H1 (cell line): ENCODE measurements at regions not wholly inside any gene's neighbourhood (a gene's known extent, or its start where the extent isn't known, plus 50 kb on each side); places are given as distances from the start of the nearest gene placed in this dataset.

Experiments used
- CTCF ChIA-PET: fragments of 300-600 bp; sonication (Branson Sonifier 250); formaldehyde crosslinking; loops from one replicate; lab custom pipeline; 2021; ENCODE audit not compliant: partially characterized antibody; lab: Charles Lee
- POLR2A ChIA-PET: fragments of 300-600 bp; sonication (Branson Sonifier 250); formaldehyde crosslinking; loops from one replicate; lab custom pipeline; 2021; ENCODE audit warnings: inconsistent platforms; ENCODE audit not compliant: partially characterized antibody; lab: Charles Lee
- DNase-seq, 2 experiments: peaks; one replicate each; pipeline versions ENCODE4 v3.0.0 to v3.0.0-alpha.2; 2010 to 2022; ENCODE audit warnings: low spot score in 2 of 2, low read depth in 1 of 2, mixed read lengths in 1 of 2
- FAIRE-seq: peaks from 2 replicates; lab custom pipeline; 2011; peaks lifted over from hg19 to GRCh38; lab: Jason Lieb, UNC
- H2AFZ ChIP-seq: 2 replicates; pipeline ENCODE4 v1.8.1; 2012; ENCODE audit warnings: low read length, inconsistent platforms
- H2AK5ac ChIP-seq: 2 replicates; pipeline ENCODE4 v1.6.1; 2013; ENCODE audit warnings: low read depth, low read length
- H2BK120ac ChIP-seq: replicated peaks from 2 replicates; pipeline ENCODE3; 2013; ENCODE audit warnings: low read depth, low read length, inconsistent platforms
- H2BK12ac ChIP-seq: 2 replicates; pipeline ENCODE4 v1.6.1; 2013; ENCODE audit warnings: low read depth, low read length
- H2BK15ac ChIP-seq: 2 replicates; pipeline ENCODE4 v1.6.1; 2013; ENCODE audit warnings: low read length
- H2BK20ac ChIP-seq: 2 replicates; pipeline ENCODE4 v1.6.1; 2013; ENCODE audit warnings: low read length
- H2BK5ac ChIP-seq: 2 replicates; pipeline ENCODE4 v1.6.1; 2013; ENCODE audit warnings: low read depth, low read length
- H3K14ac ChIP-seq: 2 replicates; pipeline ENCODE4 v1.6.1; 2013; ENCODE audit warnings: inconsistent platforms; ENCODE audit not compliant: insufficient read length
- H3K18ac ChIP-seq: 2 replicates; pipeline ENCODE4 v1.6.1; 2013; ENCODE audit warnings: low read length; ENCODE audit errors: extremely low read depth
- H3K23ac ChIP-seq: 2 replicates; pipeline ENCODE4 v1.6.1; 2013; ENCODE audit warnings: inconsistent platforms; ENCODE audit not compliant: insufficient read length
- H3K23me2 ChIP-seq: 2 replicates; pipeline ENCODE4 v1.6.1; 2013; ENCODE audit warnings: low read depth, low read length
- H3K27ac ChIP-seq: 2 replicates; pipeline ENCODE4 v1.6.1; 2011; ENCODE audit warnings: low read depth, low read length, inconsistent platforms
- H3K27me3 ChIP-seq, 4 experiments: replicated peaks in 1 of 4; 1 replicate in 1 of 4; 2 replicates in 3 of 4; pipeline versions ENCODE4 v1.6.1 to v1.8.1; 2011 to 2013; ENCODE audit warnings: low read length in 3 of 4, mild to moderate bottlenecking in 3 of 4, inconsistent platforms in 2 of 4, mixed read lengths in 2 of 4, moderate library complexity in 1 of 4; ENCODE audit not compliant: control insufficient read depth in 3 of 4, insufficient read depth in 3 of 4; ENCODE audit errors: extremely low read depth in 1 of 4
- H3K36me3 ChIP-seq, 4 experiments: 2 replicates each; pipeline versions ENCODE4 v1.6.1 to v1.8.1; 2011 to 2013; ENCODE audit warnings: mild to moderate bottlenecking in 4 of 4, low read length in 3 of 4, moderate library complexity in 2 of 4, control low read depth in 1 of 4, inconsistent platforms in 1 of 4; ENCODE audit not compliant: insufficient read depth in 4 of 4, control insufficient read depth in 2 of 4
- H3K4ac ChIP-seq: replicated peaks from 2 replicates; pipeline ENCODE3; 2013; ENCODE audit warnings: low read length, low read depth, mixed read lengths, inconsistent platforms; ENCODE audit not compliant: insufficient read length
- H3K4me1 ChIP-seq, 4 experiments: replicated peaks in 1 of 4; 1 replicate in 1 of 4; 2 replicates in 3 of 4; pipeline versions ENCODE4 v1.6.1 to v1.8.1; 2011 to 2013; ENCODE audit warnings: low read length in 3 of 4, inconsistent platforms in 2 of 4, mixed read lengths in 1 of 4; ENCODE audit not compliant: insufficient read depth in 4 of 4, control insufficient read depth in 3 of 4
- H3K4me2 ChIP-seq, 2 experiments: 2 replicates each; pipeline versions ENCODE4 v1.6.1 to v1.8.1; 2011 to 2013; ENCODE audit warnings: low read depth in 2 of 2, low read length in 2 of 2, control low read depth in 1 of 2, inconsistent platforms in 1 of 2, mild to moderate bottlenecking in 1 of 2; ENCODE audit not compliant: insufficient read depth in 1 of 2
- H3K4me3 ChIP-seq, 4 experiments: fragments of 200-600, 300-600 bp in 1 of 4; sonication (generic), shearing (Covaris generic), sonication (Bioruptor Twin) in 1 of 4; 2 replicates each; pipeline versions ENCODE4 v1.5.1 to v1.8.1; 2011 to 2016; ENCODE audit warnings: low read length in 4 of 4, low read depth in 3 of 4, control low read depth in 2 of 4, inconsistent platforms in 2 of 4, mild to moderate bottlenecking in 2 of 4, mixed read lengths in 1 of 4, moderate library complexity in 1 of 4; ENCODE audit not compliant: insufficient read depth in 2 of 4; ENCODE audit errors: extremely low read depth in 1 of 4
- H3K56ac ChIP-seq: replicated peaks from 2 replicates; pipeline ENCODE3; 2013; ENCODE audit warnings: low read depth, mild to moderate bottlenecking, mixed read lengths, low read length, inconsistent platforms; ENCODE audit not compliant: insufficient read length
- H3K79me1 ChIP-seq: 2 replicates; pipeline ENCODE4 v1.6.1; 2013; ENCODE audit warnings: low read depth, low read length, control low read depth
- H3K79me2 ChIP-seq, 2 experiments: 2 replicates each; pipeline versions ENCODE4 v1.6.1 to v1.8.1; 2012 to 2013; ENCODE audit warnings: low read length in 2 of 2, mild to moderate bottlenecking in 2 of 2, inconsistent platforms in 1 of 2; ENCODE audit not compliant: insufficient read depth in 2 of 2, control insufficient read depth in 1 of 2
- H3K9ac ChIP-seq, 4 experiments: replicated peaks in 1 of 4; 1 replicate in 1 of 4; 2 replicates in 3 of 4; pipeline versions ENCODE4 v1.6.1 to v1.8.1; 2011 to 2013; ENCODE audit warnings: low read depth in 3 of 4, low read length in 3 of 4, control low read depth in 2 of 4, mild to moderate bottlenecking in 2 of 4, moderate library complexity in 2 of 4, inconsistent platforms in 1 of 4; ENCODE audit errors: extremely low read depth in 1 of 4
- H3K9me3 ChIP-seq, 2 experiments: 2 replicates each; pipeline versions ENCODE4 v1.6.1 to v1.8.1; 2012 to 2013; ENCODE audit warnings: mild to moderate bottlenecking in 2 of 2, moderate library complexity in 2 of 2, control low read depth in 1 of 2, inconsistent platforms in 1 of 2, low read depth in 1 of 2, low read length in 1 of 2, mixed read lengths in 1 of 2; ENCODE audit not compliant: insufficient read depth in 2 of 2
- H4K20me1 ChIP-seq, 2 experiments: replicated peaks in 1 of 2; 2 replicates each; pipeline versions ENCODE3 to v1.8.1; 2011 to 2013; ENCODE audit warnings: inconsistent platforms in 2 of 2, low read length in 2 of 2, mild to moderate bottlenecking in 1 of 2; ENCODE audit not compliant: insufficient read depth in 2 of 2, control insufficient read depth in 1 of 2
- H4K5ac ChIP-seq: 2 replicates; pipeline ENCODE4 v1.6.1; 2013; ENCODE audit warnings: low read length, low read depth, mixed read lengths, inconsistent platforms; ENCODE audit not compliant: insufficient read length
- H4K8ac ChIP-seq: 2 replicates; pipeline ENCODE4 v1.8.0; 2013; ENCODE audit warnings: mild to moderate bottlenecking, moderate library complexity, low read length, inconsistent platforms; ENCODE audit not compliant: insufficient read depth; ENCODE audit errors: extremely low read depth
- H4K91ac ChIP-seq: replicated peaks from 2 replicates; pipeline ENCODE3; 2013; ENCODE audit warnings: low read length, mixed read lengths, inconsistent platforms; ENCODE audit not compliant: insufficient read length
- CHD1 ChIP-seq: IDR thresholded peaks from 2 replicates; pipeline ENCODE4 v1.6.1; 2012; ENCODE audit warnings: low read depth, low read length, improper control_type of control experiment
- WGBS, 2 experiments: shearing (Covaris generic) in 1 of 2; methylation state at CpG; one replicate each; pipeline versions ENCODE4 v1.1.6 to v1.1.7; 2013 to 2015; ENCODE audit warnings: low lambda C conversion rate in 2 of 2, mixed read lengths in 2 of 2, inconsistent platforms in 1 of 2, low coverage in 1 of 2, missing lambda C conversion rate in 1 of 2; ENCODE audit not compliant: insufficient replicate concordance in 2 of 2, insufficient coverage in 1 of 2, insufficient read length in 1 of 2; ENCODE audit errors: extremely low coverage in 1 of 2, missing lambda C conversion rate in 1 of 2; 5-methylcytosine and 5-hydroxymethylcytosine counted together

- no peak overlapping the region for H2BK15ac ChIP-seq
- no peak overlapping the region for H3K4ac ChIP-seq
- no peak overlapping the region for H3K56ac ChIP-seq
- no peak overlapping the region for H4K91ac ChIP-seq
- no peak overlapping the region for H4K5ac ChIP-seq
- H3K79me1 ChIP-seq, result no peaks in the 10 kb centered on the region
- H2BK20ac ChIP-seq, result no peak overlapping the region
- 0 out of 7 replicates have a peak, but pooled peaks cover 0 to 2% (median 0%) of the 10 kb centered on the region in 4 experiments for H3K4me1 ChIP-seq
- no peak overlapping the region for H3K4me3 ChIP-seq
- H3K79me2 ChIP-seq, result no peaks in the 10 kb centered on the region
- H2BK5ac ChIP-seq, result no peak overlapping the region
- no peak overlapping the region for H3K27ac ChIP-seq
- H4K8ac ChIP-seq, result no peak overlapping the region
- H4K20me1 ChIP-seq, result no peaks in the 10 kb centered on the region
- 95% methylated on average over 1 of the region's 1 CpG; no CpG with 5 or more reads in 1 of the 2 experiments for WGBS, 2 experiments
- ChIA-PET POLR2A (no interaction called here), CTCF (no interaction called here)
- no peak overlapping the region for H3K18ac ChIP-seq
- H2BK12ac ChIP-seq, result no peak overlapping the region
- H2AK5ac ChIP-seq, result no peak overlapping the region
- H3K14ac ChIP-seq, result no peak overlapping the region
- no peaks in the 10 kb centered on the region for H3K27me3 ChIP-seq
- no peak overlapping the region for H3K23ac ChIP-seq
- H3K4me2 ChIP-seq, result no peak overlapping the region
- no peak overlapping the region for H3K9ac ChIP-seq
- FAIRE-seq (no peak), DNase-seq (no peak)
- H2BK120ac ChIP-seq, result no peak overlapping the region
- TF ChIP-seq CHD1, result no peak
- H3K23me2 ChIP-seq, result no peaks in the 10 kb centered on the region
- H3K9me3 ChIP-seq, result no peaks in the 10 kb centered on the region
- H3K36me3 ChIP-seq, result no peaks in the 10 kb centered on the region
- no peak overlapping the region for H2AFZ ChIP-seq
These were observed 604.1 kb upstream of the GJE1 start for GRCh38 chr6:141528596-141528995.
